ENCODE measurements at regions not wholly inside any gene's neighbourhood (a gene's known extent, or its start where the extent isn't known, plus 50 kb on each side); places are given as distances from the start of the nearest gene placed in this dataset.

GRCh38 chr4:37771771-37772170 is 54.7 kb upstream of the PGM2 start:
- DNase-seq (ENCODE audit: low read depth) = no peak
- no peak overlapping the region for H3K4me3 ChIP-seq (ENCODE audit: low read depth, low read length)
- TF ChIP-seq, protein P1, sequence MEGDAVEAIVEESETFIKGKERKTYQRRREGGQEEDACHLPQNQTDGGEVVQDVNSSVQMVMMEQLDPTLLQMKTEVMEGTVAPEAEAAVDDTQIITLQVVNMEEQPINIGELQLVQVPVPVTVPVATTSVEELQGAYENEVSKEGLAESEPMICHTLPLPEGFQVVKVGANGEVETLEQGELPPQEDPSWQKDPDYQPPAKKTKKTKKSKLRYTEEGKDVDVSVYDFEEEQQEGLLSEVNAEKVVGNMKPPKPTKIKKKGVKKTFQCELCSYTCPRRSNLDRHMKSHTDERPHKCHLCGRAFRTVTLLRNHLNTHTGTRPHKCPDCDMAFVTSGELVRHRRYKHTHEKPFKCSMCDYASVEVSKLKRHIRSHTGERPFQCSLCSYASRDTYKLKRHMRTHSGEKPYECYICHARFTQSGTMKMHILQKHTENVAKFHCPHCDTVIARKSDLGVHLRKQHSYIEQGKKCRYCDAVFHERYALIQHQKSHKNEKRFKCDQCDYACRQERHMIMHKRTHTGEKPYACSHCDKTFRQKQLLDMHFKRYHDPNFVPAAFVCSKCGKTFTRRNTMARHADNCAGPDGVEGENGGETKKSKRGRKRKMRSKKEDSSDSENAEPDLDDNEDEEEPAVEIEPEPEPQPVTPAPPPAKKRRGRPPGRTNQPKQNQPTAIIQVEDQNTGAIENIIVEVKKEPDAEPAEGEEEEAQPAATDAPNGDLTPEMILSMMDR (IDR thresholded peaks at IDR 0.05; ENCODE audit: insufficient read depth, low read depth, low read length) = no peak
- H3K36me3 ChIP-seq (ENCODE audit: control insufficient read depth, insufficient read depth, low read length) = no peaks in the 10 kb centered on the region
- H3K27me3 ChIP-seq (ENCODE audit: control insufficient read depth, insufficient read depth, low read length) = no peaks in the 10 kb centered on the region
- CTCF ChIA-PET = no interaction called here
- POLR2A ChIA-PET = no interaction called here

DNA sequence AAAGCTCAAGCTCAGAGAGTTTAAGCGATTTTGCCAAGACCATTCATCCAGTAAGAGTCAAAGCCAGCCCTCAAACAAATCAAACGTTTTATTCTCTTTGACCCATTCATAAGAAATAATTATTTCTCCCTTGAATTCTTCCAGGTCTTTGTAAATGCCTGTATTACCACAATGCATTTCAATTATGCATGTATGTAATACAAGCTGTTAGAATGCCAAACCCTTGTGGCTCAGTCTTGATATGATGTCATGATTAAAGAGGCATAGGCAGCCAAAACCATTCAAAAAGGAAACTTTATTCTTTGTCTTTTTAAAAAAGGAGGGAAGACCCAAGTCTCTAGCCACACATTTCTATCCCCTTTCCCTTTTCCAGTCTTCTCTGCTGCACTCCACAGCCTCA is 56.5 kb upstream of the PGM2 start:
- ChIA-PET CTCF (no interaction called here), POLR2A (no interaction called here)
- Histone ChIP-seq H3K27me3 (ENCODE audit: control insufficient read depth, insufficient read depth, low read length) (no peaks in the 10 kb centered on the region), H3K36me3 (ENCODE audit: control insufficient read depth, insufficient read depth, low read length) (no peaks in the 10 kb centered on the region), H3K4me3 (ENCODE audit: low read depth, low read length) (no peak overlapping the region)
- TF ChIP-seq, protein P1 (IDR thresholded peaks at IDR 0.05; ENCODE audit: insufficient read depth, low read depth, low read length) = no peak
- no peak for DNase-seq (ENCODE audit: low read depth)

- no peak overlapping the region for H3K4me3 ChIP-seq (ENCODE audit: low read depth, low read length)
- ChIA-PET POLR2A (no interaction called here), CTCF (no interaction called here)
- TF ChIP-seq, protein P1 (IDR thresholded peaks at IDR 0.05; ENCODE audit: insufficient read depth, low read depth, low read length) = no peak
- H3K27me3 ChIP-seq (ENCODE audit: control insufficient read depth, insufficient read depth, low read length) = no peaks in the 10 kb centered on the region
- H3K36me3 ChIP-seq (ENCODE audit: control insufficient read depth, insufficient read depth, low read length) = no peaks in the 10 kb centered on the region
- DNase-seq (ENCODE audit: low read depth) = no peak
These were observed 57.0 kb upstream of the PGM2 start for GRCh38 chr4:37769391-37769989.

DNA sequence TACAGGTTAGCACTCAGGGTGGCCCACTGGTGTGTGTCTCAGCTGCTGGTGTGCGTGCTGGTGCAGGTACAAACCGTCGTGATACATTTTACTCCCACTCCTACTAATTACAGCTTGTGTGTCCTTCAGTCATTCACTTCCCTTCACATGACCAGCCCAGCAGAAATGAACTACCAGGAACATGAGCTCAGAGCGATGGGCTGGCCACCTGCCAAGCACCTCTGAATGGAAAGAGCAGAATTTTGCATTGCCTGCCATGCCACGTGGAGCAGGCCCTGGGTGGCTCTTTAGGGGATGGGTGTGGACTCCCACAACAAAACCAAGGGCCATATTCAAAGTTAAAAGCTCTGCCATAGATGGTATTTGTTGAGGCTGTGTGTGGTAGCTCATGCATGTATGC is 58.9 kb upstream of the PGM2 start:
- CTCF ChIA-PET = interaction anchor here (0.8 to 1.6 kb wide), 3 partner anchors 14 to 202 kb away, joined by 3 to 4 read pairs (median 3); no protein-coding TSS in a partner anchor
- no peak for DNase-seq (ENCODE audit: low read depth)

GRCh38 chr4:37767019-37767418 is 59.5 kb upstream of the PGM2 start:
- Histone ChIP-seq H3K27me3 (ENCODE audit: control insufficient read depth, insufficient read depth, low read length) (no peaks in the 10 kb centered on the region), H3K36me3 (ENCODE audit: control insufficient read depth, insufficient read depth, low read length) (no peaks in the 10 kb centered on the region), H3K4me3 (ENCODE audit: low read depth, low read length) (no peak overlapping the region)
- no peak for DNase-seq (ENCODE audit: low read depth)
- ChIA-PET POLR2A (no interaction called here), CTCF (interaction anchor here (1.1 to 1.6 kb wide), 3 partner anchors 12 to 201 kb away, joined by 3 to 4 read pairs (median 3); no protein-coding TSS in a partner anchor)
- TF ChIP-seq, protein P1 (IDR thresholded peaks at IDR 0.05; ENCODE audit: insufficient read depth, low read depth, low read length) = no peak

More for the DNA sequence above, 58.9 kb upstream of the PGM2 start:
- no peaks in the 10 kb centered on the region for H3K36me3 ChIP-seq (ENCODE audit: control insufficient read depth, insufficient read depth, low read length)
- H3K4me3 ChIP-seq (ENCODE audit: low read depth, low read length) = no peak overlapping the region
- TF ChIP-seq, protein P1 (IDR thresholded peaks at IDR 0.05; ENCODE audit: insufficient read depth, low read depth, low read length) = no peak
- no peaks in the 10 kb centered on the region for H3K27me3 ChIP-seq (ENCODE audit: control insufficient read depth, insufficient read depth, low read length)
- POLR2A ChIA-PET = interaction anchor here (0.6 kb wide), 1 partner anchor 32 kb away, joined by 4 read pairs; no protein-coding TSS in a partner anchor
